GM21576 (cell line): ENCODE measurements at regions not wholly inside any gene's neighbourhood (a gene's known extent, or its start where the extent isn't known, plus 50 kb on each side); places are given as distances from the start of the nearest gene placed in this dataset.

ENCODE experiments used
- ATAC-seq: cut with Tn5 transposase; IDR thresholded peaks from one replicate; pipeline ENCODE4 v1.9.1; 2021; ENCODE audit warnings: mild to moderate bottlenecking, moderate library complexity; ENCODE audit not compliant: unreplicated experiment

GRCh38 chr6:8731874-8732273 lies 296.5 kb upstream of the SLC35B3 start:
- no peak for ATAC-seq

- ATAC-seq = no peak
Observed at GRCh38 chr6:8710668-8711431, 275.5 kb upstream of the SLC35B3 start.

GRCh38 chr6:8707956-8708772 lies 272.8 kb upstream of the SLC35B3 start:
- no peak for ATAC-seq

- ATAC-seq = no peak
Observed at GRCh38 chr6:8707369-8707768, 272.0 kb upstream of the SLC35B3 start.

DNA sequence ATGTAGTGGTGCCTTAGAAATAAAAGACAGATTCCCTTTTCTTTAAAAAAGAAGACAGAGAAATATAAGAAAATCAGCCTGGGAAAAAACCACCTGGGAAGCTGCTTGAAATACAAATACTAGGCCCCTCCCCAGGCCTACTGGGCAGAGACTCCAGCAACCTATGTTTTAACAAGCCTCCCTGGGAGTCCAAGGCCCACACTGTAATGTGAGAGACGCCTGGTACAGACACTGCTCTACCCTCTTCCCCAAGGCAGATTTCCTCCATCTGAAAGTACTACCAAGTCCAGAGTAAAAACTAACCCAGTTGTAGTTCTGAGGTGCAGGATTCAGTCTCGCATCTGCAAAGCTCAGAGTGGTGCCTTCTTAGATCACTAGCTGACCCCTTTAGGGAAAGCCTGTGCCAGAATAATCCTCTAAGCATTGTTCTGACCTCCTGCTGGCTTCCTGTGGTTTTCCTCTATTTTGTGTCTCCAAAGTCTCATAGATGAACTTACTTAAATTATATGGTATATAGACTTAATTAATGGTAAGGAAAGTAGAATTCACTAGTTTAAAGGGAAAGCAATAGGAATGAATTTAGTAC lies 270.2 kb upstream of the SLC35B3 start:
- ATAC-seq = no peak

- no peak for ATAC-seq
Observed at GRCh38 chr6:8703059-8703458, 267.7 kb upstream of the SLC35B3 start.

DNA sequence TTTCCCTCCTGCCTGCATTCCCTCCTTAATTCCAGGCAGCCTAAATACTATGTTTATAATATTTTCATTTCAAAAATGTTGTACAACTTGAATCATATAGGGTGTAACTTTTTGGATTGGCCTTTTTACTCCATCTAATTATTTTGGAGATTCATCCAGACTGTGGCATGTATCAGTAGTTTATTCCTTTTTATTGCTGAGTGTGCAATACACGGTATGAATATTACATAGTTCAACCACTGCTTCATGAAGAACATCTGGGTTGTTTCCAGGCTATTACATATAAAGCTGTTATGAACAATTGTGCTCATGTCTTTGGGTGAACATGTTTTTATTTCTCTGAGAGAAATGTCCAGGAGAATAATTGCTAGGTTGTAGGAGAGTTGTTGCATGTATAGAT lies 253.5 kb upstream of the SLC35B3 start:
- ATAC-seq = no peak

DNA sequence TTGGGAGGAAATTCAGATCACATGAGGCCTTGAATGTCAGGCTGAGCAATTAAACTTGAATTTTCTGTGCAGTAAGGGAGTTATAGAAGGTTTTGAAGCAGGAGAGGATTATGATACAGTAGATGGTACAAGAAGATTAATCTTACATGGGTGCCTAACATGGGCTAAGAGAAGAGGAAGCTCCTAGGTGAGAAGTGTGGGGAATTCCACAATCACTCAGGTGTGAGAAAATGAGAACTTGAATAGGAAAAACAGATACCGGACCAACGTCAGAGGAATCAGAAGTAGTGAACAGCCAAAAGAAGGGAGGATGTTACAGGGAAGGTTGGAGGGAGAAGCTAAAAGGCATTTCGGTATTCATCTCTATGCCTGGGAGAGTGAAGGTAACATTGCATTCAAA lies 250.7 kb upstream of the SLC35B3 start:
- no peak for ATAC-seq

- ATAC-seq = no peak
Observed at GRCh38 chr6:8683204-8683603, 247.9 kb upstream of the SLC35B3 start.

GRCh38 chr6:8679823-8680222 lies 244.5 kb upstream of the SLC35B3 start:
- no peak for ATAC-seq

- ATAC-seq = no peak
Observed at GRCh38 chr6:8678466-8678865, 243.1 kb upstream of the SLC35B3 start.

DNA sequence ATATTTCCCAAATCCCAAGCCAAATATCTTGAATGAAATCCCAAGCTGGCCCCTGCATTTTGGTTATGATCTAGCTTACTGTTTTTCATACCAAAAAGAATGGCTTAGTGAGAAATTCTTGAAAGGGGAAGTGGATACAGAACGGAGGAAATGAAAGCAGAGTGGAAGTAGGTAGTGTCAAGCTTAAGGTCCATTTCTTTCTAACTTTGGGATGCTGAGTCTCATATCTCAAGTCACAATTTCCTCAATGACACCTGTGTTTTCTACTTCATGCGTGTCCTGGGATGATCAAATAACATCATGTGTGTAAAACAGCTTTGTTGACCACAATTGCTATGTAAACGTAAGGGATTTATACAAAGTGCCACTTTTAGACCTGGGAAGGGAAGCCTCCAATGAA lies 238.8 kb upstream of the SLC35B3 start:
- no peak for ATAC-seq

DNA sequence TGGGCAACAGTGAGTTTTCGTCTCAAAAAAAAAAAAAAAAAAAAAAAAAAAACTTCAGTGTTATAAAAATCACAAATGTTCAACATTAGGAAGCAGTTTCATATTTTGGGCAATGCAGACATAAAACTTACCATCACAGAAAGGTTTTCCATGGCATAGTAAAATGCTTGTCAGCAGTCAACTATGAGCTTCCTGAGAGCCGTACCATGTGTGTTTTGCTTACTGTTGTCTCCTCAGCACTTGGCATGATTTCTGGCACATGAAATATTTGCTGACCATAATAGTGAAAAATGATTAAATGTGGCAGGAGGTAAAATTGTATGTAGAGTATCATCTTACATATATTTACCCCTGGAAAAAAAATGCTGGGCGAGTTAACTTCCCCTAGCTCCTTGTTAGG lies 237.5 kb upstream of the SLC35B3 start:
- no peak for ATAC-seq

DNA sequence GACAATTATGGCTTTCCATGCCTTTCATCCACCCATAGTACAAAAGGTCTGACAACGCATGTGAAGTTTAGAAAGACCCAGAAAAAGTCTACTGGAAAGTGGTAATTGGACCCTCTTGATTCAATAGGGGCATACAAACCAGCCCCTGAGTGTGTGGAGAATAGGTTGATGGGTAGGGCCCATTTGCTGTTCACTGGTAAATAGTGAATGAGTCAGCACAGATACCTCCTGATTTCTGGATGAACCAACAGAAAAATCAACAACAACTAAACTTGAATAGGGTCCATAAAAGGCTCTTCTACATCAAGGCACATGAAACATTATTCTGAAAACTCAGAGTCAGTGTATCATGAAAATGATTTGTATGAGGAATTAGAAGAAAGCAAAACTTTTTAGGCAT lies 235.4 kb upstream of the SLC35B3 start:
- no peak for ATAC-seq

DNA sequence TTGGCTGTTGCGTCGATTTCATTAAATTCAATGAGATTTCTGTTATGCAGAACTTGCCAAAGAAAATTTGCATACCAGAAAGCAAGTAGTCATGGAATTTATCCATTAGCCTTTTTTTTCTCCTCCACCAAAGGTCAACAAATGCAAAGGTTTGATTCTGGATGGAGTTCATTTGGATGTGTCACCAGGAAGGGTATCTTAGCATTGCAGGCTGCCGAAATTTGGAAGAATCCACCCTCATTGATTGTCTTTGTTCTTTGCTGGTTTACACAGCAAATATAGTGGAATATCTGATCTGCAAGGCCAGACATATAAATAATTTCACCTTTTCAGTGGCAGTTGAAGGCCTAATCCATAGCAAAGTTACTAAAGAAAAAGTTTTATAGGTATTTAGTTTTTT lies 229.4 kb upstream of the SLC35B3 start:
- ATAC-seq = no peak

DNA sequence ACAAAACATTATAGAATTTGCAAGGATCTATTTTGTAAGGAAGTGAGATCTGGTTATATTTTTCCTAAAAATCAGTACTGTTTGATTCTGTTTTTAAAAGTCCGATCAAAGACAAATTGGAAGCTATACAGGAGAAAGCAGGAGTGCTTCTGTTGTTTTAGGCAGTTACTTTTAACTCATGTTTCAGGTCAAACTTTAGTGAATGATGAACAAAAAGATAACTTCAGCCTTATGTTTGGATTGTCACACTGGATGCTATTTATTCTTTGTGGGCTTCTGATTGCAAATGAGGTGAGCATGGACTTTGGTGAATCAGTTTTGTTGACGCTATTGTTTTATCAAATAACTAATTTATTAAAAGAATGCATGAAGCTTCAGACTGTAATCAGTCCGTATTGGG lies 228.7 kb upstream of the SLC35B3 start:
- ATAC-seq = no peak

GRCh38 chr6:8659404-8660189 lies 224.3 kb upstream of the SLC35B3 start:
- no peak for ATAC-seq

- ATAC-seq = no peak
Observed at GRCh38 chr6:8658416-8658815, 223.1 kb upstream of the SLC35B3 start.

GRCh38 chr6:8657522-8657921 lies 222.2 kb upstream of the SLC35B3 start:
- no peak for ATAC-seq

DNA sequence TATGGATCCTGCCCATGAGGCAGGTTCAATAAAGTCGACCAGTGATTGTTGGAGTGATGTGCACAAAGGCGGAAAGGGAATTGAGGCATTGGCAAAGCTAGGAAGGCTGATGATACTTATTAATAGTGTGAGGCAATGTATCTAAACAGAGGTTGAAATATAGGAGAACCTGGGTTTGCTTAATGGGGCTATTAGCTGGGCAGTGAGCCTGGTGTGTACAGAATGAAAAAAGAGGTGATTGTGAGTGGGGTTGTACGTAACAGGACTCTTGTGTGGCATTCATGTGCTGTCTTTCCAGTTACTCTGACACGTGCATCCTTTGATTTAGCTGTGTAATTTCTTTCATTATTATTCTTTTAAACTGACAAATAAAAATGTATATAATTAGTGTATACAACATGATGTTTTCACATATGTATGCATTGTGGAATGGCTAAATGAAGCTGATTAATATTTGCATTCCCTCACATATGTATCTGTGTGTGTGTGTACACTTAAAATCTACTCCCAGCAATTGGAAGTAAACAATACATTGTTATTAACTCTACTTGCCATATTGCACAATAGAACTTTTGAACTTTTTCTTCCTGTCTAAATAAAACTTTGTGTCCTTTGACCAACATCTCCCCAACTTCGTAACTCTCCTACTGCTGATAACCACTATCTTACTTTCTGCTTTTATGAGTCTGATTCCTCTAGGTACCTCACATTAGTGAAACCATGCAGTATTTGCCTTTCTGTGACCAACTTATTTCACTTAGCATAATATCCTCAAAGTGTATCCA lies 220.5 kb upstream of the SLC35B3 start:
- ATAC-seq = no peak
